Effector memory CD4-positive, alpha-beta T cell (primary cell): ENCODE measurements at regions not wholly inside any gene's neighbourhood (a gene's known extent, or its start where the extent isn't known, plus 50 kb on each side); places are given as distances from the start of the nearest gene placed in this dataset.

Source experiments
- DNase-seq, 3 donors: peaks; one replicate each; pipeline ENCODE4 v3.0.0-alpha.2; 2020
- H3K27ac ChIP-seq: 2 replicates; pipeline ENCODE4 v1.7.0; 2013; ENCODE audit warnings: mild to moderate bottlenecking, low read length, moderate library complexity; ENCODE audit not compliant: insufficient read depth, poor library complexity, severe bottlenecking
- H3K27me3 ChIP-seq: replicated peaks from 2 replicates; pipeline ENCODE4 v1.7.0; 2013; ENCODE audit warnings: mild to moderate bottlenecking, low read length; ENCODE audit not compliant: insufficient read depth, control insufficient read depth, poor library complexity, severe bottlenecking
- H3K36me3 ChIP-seq: 2 replicates; pipeline ENCODE4 v1.7.0; 2013; ENCODE audit warnings: mild to moderate bottlenecking, low read length, moderate library complexity; ENCODE audit not compliant: control insufficient read depth, insufficient read depth
- H3K4me1 ChIP-seq: 2 replicates; pipeline ENCODE4 v1.7.0; 2013; ENCODE audit warnings: low read length, mild to moderate bottlenecking; ENCODE audit not compliant: control insufficient read depth, insufficient read depth, poor library complexity, severe bottlenecking
- H3K4me3 ChIP-seq: 2 replicates; pipeline ENCODE4 v1.7.0; 2013; ENCODE audit warnings: low read length, low read depth, mild to moderate bottlenecking; ENCODE audit not compliant: insufficient read depth, poor library complexity, severe bottlenecking
- H3K9me3 ChIP-seq: 2 replicates; pipeline ENCODE4 v1.7.0; 2013; ENCODE audit warnings: mild to moderate bottlenecking, low read length, moderate library complexity; ENCODE audit not compliant: control insufficient read depth

DNA sequence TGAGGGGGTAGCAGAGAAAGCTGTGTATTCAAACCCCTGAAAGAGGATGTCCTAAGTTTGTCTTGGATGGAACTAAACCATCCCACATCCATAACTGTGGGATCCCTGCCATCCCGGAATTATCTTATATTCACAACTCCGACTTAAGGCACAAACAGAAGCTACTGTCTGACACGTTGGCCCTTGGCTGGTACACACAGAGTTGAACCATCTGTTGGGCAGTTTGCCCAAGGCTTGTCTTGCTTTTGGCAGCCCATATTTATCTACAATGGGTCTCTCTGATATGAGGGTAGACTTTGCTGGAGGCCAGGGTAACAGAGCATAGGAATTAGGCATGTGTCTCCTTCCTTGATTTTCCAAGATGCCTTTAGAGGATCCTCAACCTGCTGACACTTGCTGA is 116.6 kb upstream of the PROKR2 start:
- no peaks in the 10 kb centered on the region for H3K27me3 ChIP-seq
- no peak overlapping the region for H3K4me3 ChIP-seq
- no peaks in the 10 kb centered on the region for H3K9me3 ChIP-seq
- H3K36me3 ChIP-seq: no peaks in the 10 kb centered on the region
- H3K4me1 ChIP-seq: no peaks in the 10 kb centered on the region
- no peak for DNase-seq
- no peak overlapping the region for H3K27ac ChIP-seq

DNA sequence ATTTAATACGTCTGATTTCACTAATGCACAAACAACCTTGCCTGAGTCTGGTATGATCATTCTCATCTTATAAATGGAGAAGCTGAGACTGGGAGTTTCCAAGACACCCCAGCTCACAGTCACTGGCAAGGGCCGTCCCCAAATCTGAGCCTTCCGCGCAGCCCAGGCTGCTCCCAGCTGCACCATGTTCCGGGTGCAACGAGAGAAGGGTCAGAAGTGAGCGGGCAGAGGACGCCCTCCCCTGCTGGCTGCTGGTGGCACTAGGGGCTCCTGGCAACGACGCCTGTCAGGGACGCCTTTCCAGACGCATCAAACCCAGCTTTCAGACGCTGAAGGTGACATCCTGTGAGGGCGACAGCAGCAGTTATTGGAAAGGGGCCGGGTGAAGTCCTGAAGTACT is 115.3 kb upstream of the PROKR2 start:
- no peaks in the 10 kb centered on the region for H3K27me3 ChIP-seq
- no peak for DNase-seq

DNA sequence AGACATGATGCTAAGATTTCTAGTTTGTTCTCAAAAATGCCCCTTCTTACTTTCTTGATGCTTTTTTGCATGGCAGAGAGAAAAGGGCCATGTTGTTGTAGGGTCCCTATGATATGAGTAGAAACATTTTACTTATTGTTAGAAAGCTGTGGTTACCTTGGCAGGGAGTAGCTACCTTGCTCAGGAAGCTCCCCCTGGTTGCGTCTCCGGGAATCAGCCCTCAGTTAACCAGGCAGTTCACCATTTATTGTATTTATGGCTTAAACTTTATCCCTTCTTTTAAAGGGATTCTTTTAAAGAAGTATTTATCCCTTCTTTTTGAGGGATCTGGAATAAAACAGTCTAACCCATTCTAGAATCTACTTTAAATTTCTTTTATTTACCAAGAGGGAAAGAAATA is 113.9 kb upstream of the PROKR2 start:
- Histone ChIP-seq H3K9me3 (no peaks in the 10 kb centered on the region), H3K4me1 (no peaks in the 10 kb centered on the region), H3K36me3 (no peaks in the 10 kb centered on the region), H3K27me3 (no peaks in the 10 kb centered on the region), H3K4me3 (no peak overlapping the region), H3K27ac (no peak overlapping the region)
- DNase-seq: no peak

More for the DNA sequence above, 115.3 kb upstream of the PROKR2 start:
- H3K9me3 ChIP-seq: no peaks in the 10 kb centered on the region
- no peak overlapping the region for H3K4me3 ChIP-seq
- H3K36me3 ChIP-seq: no peaks in the 10 kb centered on the region
- no peak overlapping the region for H3K27ac ChIP-seq
- no peaks in the 10 kb centered on the region for H3K4me1 ChIP-seq

GRCh38 chr20:5426026-5426425 is 109.3 kb upstream of the PROKR2 start:
- no peak overlapping the region for H3K4me3 ChIP-seq
- H3K4me1 ChIP-seq: no peaks in the 10 kb centered on the region

DNA sequence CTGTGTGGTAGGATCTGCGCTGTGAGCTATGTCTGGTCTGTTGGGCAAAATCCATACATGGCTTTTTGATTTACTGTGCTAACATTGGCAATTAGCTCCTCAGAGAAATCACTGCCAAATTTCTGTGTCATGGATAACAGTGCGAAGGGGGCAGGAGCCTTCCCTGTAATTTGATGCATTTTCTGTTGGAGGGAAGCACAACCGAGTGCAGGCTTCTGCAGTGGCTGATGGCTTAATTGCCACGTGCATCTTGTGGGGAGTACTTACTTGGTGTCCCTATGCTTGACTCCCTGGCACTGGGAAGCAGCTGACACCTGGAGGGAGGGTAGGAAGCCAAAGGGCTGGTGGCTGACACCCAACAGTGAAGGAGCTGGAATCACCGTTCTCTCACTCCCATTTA is 99.3 kb upstream of the PROKR2 start:
- Histone ChIP-seq H3K4me3 (no peak overlapping the region), H3K9me3 (no peaks in the 10 kb centered on the region), H3K27ac (no peak overlapping the region), H3K27me3 (no peaks in the 10 kb centered on the region), H3K4me1 (no peaks in the 10 kb centered on the region), H3K36me3 (no peaks in the 10 kb centered on the region)
- DNase-seq: no peak

More at GRCh38 chr20:5426026-5426425, 109.3 kb upstream of the PROKR2 start:
- Histone ChIP-seq H3K27ac (no peak overlapping the region), H3K36me3 (no peaks in the 10 kb centered on the region), H3K9me3 (no peaks in the 10 kb centered on the region), H3K27me3 (no peaks in the 10 kb centered on the region)
- no peak for DNase-seq

- Histone ChIP-seq H3K27me3 (no peaks in the 10 kb centered on the region), H3K9me3 (no peaks in the 10 kb centered on the region), H3K4me1 (no peaks in the 10 kb centered on the region), H3K36me3 (no peaks in the 10 kb centered on the region), H3K4me3 (no peak overlapping the region), H3K27ac (no peak overlapping the region)
- DNase-seq: no peak
These were observed 96.6 kb upstream of the PROKR2 start for GRCh38 chr20:5413394-5413793.

GRCh38 chr20:5410470-5410869 is 93.7 kb upstream of the PROKR2 start:
- H3K9me3 ChIP-seq: no peaks in the 10 kb centered on the region
- H3K4me3 ChIP-seq: no peak overlapping the region
- H3K27me3 ChIP-seq: no peaks in the 10 kb centered on the region
- DNase-seq: no peak
- H3K4me1 ChIP-seq: no peaks in the 10 kb centered on the region
- H3K27ac ChIP-seq: no peak overlapping the region
- no peaks in the 10 kb centered on the region for H3K36me3 ChIP-seq

DNA sequence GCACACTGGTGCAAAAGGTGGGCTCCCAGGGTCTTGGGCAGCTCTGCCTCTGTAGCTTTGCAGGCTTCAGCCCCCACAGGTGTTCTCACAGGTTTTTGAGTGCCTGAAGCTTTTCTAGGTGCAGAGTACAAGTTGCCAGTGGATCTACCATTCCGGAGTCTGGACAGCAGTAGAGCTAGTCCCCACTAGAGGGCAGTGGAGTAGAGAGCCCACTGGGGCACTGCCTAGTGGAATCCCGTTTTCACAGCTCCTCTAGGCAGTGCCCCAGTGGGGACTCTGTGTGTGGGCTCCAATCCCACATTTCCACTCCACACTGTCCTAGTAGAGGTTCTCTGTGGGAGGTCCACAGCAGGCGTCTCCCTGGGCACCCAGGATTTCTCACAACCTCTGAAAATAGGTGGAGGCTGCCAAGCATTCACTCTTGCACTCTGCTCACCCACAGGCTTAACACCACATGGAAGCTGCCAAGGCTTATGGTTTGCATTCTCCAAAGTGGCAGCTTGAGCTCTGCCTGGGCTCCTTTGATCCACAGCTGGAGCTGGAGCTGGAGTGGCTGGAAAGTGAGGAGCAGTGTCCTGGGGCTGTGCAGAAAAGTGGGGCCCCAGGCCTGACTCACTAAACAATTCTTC is 86.3 kb upstream of the PROKR2 start:
- H3K27me3 ChIP-seq: no peaks in the 10 kb centered on the region
- no peak for DNase-seq
- no peak overlapping the region for H3K27ac ChIP-seq
- no peak overlapping the region for H3K4me3 ChIP-seq
- H3K4me1 ChIP-seq: no peaks in the 10 kb centered on the region
- no peaks in the 10 kb centered on the region for H3K9me3 ChIP-seq
- no peaks in the 10 kb centered on the region for H3K36me3 ChIP-seq

DNA sequence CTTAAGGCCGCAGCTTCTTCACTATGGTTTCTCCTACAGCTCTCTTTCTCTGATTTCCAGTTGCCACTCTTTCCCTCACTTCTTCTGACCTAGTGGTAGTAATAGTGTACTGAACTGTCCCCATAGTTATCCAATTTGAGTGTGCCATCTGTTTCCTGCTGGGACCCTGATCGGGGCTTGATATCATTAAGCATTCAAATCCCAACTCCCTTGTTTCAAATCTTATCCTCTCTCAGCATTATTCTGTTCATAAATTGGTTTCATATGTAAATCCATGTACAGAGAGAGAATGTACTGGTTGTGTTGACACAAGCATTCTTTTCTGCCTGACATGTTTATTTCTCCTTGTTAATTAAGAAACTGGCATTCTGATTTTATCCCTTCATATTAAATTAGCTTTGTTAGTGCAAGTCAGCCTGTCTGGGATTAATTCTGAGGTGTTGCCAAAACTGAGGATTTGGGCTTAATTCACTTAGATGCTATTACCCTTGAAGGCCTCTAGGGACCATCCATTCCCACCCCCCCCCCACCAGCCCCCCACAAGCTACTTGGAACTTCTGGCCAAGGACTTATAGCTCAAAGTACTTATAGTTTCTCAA is 84.6 kb upstream of the PROKR2 start:
- Histone ChIP-seq H3K4me3 (no peak overlapping the region), H3K27ac (no peak overlapping the region), H3K9me3 (no peaks in the 10 kb centered on the region), H3K36me3 (no peaks in the 10 kb centered on the region), H3K27me3 (no peaks in the 10 kb centered on the region), H3K4me1 (no peaks in the 10 kb centered on the region)
- no peak for DNase-seq

GRCh38 chr20:5400164-5400762 is 83.5 kb upstream of the PROKR2 start:
- H3K9me3 ChIP-seq: no peaks in the 10 kb centered on the region
- H3K4me3 ChIP-seq: no peak overlapping the region
- no peak for DNase-seq
- no peaks in the 10 kb centered on the region for H3K27me3 ChIP-seq
- no peaks in the 10 kb centered on the region for H3K4me1 ChIP-seq
- no peak overlapping the region for H3K27ac ChIP-seq
- no peaks in the 10 kb centered on the region for H3K36me3 ChIP-seq
